IPS-NIHi11 (cell line): ENCODE measurements at regions not wholly inside any gene's neighbourhood (a gene's known extent, or its start where the extent isn't known, plus 50 kb on each side); places are given as distances from the start of the nearest gene placed in this dataset.

Source experiments
- DNase-seq: peaks from one replicate; pipeline ENCODE4 v3.0.0; 2012; ENCODE audit warnings: mixed read lengths, low spot score

GRCh38 chr9:28834156-28834555 lies 1260.9 kb upstream of the C9orf72 start:
- no peak for DNase-seq

GRCh38 chr9:28839778-28840430 lies 1266.6 kb upstream of the C9orf72 start:
- no peak for DNase-seq

- DNase-seq: no peak
Measured at GRCh38 chr9:28841775-28842174, 1268.5 kb upstream of the C9orf72 start.

GRCh38 chr9:28847331-28847730 lies 1274.0 kb upstream of the C9orf72 start:
- DNase-seq: no peak

- DNase-seq: no peak
Measured at GRCh38 chr9:28848671-28849070, 1275.4 kb upstream of the C9orf72 start.

- DNase-seq: no peak
Measured at GRCh38 chr9:28853477-28853876, 1280.2 kb upstream of the C9orf72 start.

- no peak for DNase-seq
Measured at GRCh38 chr9:28866951-28867350, 1293.7 kb upstream of the C9orf72 start.

GRCh38 chr9:28868228-28868990 lies 1295.1 kb upstream of the C9orf72 start:
- DNase-seq: no peak

- DNase-seq: no peak
Measured at GRCh38 chr9:28882529-28882928, 1309.2 kb upstream of the C9orf72 start.

GRCh38 chr9:28883234-28883633 lies 1310.0 kb upstream of the C9orf72 start:
- DNase-seq: no peak

- no peak for DNase-seq
Measured at GRCh38 chr9:28887188-28887884, 1314.1 kb upstream of the C9orf72 start.

- DNase-seq: no peak
Measured at GRCh38 chr9:28888806-28889205, 1315.5 kb upstream of the C9orf72 start.

GRCh38 chr9:28892538-28892937 lies 1319.3 kb upstream of the C9orf72 start:
- no peak for DNase-seq

- no peak for DNase-seq
Measured at GRCh38 chr9:28899267-28899666, 1326.0 kb upstream of the C9orf72 start.

- no peak for DNase-seq
Measured at GRCh38 chr9:28899926-28900325, 1326.6 kb upstream of the C9orf72 start.

GRCh38 chr9:28900406-28900805 lies 1327.1 kb upstream of the C9orf72 start:
- no peak for DNase-seq

GRCh38 chr9:28909526-28909925 lies 1336.2 kb upstream of the C9orf72 start:
- DNase-seq: no peak

GRCh38 chr9:28912621-28913020 lies 1339.3 kb upstream of the C9orf72 start:
- DNase-seq: no peak

- no peak for DNase-seq
Measured at GRCh38 chr9:28915202-28915930, 1342.1 kb upstream of the C9orf72 start.

- no peak for DNase-seq
Measured at GRCh38 chr9:28916348-28916747, 1343.1 kb upstream of the C9orf72 start.

GRCh38 chr9:28921857-28922500 lies 1348.7 kb upstream of the C9orf72 start:
- DNase-seq: no peak

- DNase-seq: no peak
Measured at GRCh38 chr9:28922891-28923290, 1349.6 kb upstream of the C9orf72 start.
